BE2C (cell line): ENCODE measurements at regions not wholly inside any gene's neighbourhood (a gene's known extent, or its start where the extent isn't known, plus 50 kb on each side); places are given as distances from the start of the nearest gene placed in this dataset.

Experiments used
- DNase-seq: peaks from one replicate; pipeline ENCODE4 v3.0.0-alpha.2; 2020
- H3K27me3 ChIP-seq: fragments of 250-450 bp; sonication (Bioruptor Pico); 2 replicates; pipeline ENCODE4 v1.5.1; 2020; ENCODE audit warnings: mild to moderate bottlenecking
- H3K36me3 ChIP-seq: fragments of 250-450 bp; sonication (Bioruptor Pico); 2 replicates; pipeline ENCODE4 v1.5.1; 2020; ENCODE audit warnings: mild to moderate bottlenecking
- H3K4me1 ChIP-seq: fragments of 250-450 bp; sonication (Bioruptor Pico); 2 replicates; pipeline ENCODE4 v1.5.1; 2020
- H3K4me3 ChIP-seq: 2 replicates; pipeline ENCODE4 v1.5.1; 2011; ENCODE audit warnings: low read depth, low read length
- H3K9me3 ChIP-seq: fragments of 250-450 bp; sonication (Bioruptor Pico); 2 replicates; pipeline ENCODE4 v1.5.1; 2020
- CTCF ChIP-seq: IDR thresholded peaks from 2 replicates; pipeline ENCODE4 v1.5.1; 2012; ENCODE audit warnings: mild to moderate bottlenecking, low read depth, low read length

- no peaks in the 10 kb centered on the region for H3K4me1 ChIP-seq
- no peak overlapping the region for H3K4me3 ChIP-seq
- no peaks in the 10 kb centered on the region for H3K27me3 ChIP-seq
- no peak for DNase-seq
- H3K36me3 ChIP-seq = no peaks in the 10 kb centered on the region
- TF ChIP-seq CTCF = no peak
- H3K9me3 ChIP-seq = no peaks in the 10 kb centered on the region
These were observed 179.7 kb upstream of the ZNF507 start for GRCh38 chr19:32165750-32166149.

GRCh38 chr19:32166238-32166637 is 179.2 kb upstream of the ZNF507 start:
- Histone ChIP-seq H3K4me3 (no peak overlapping the region), H3K36me3 (no peaks in the 10 kb centered on the region), H3K9me3 (no peaks in the 10 kb centered on the region), H3K27me3 (no peaks in the 10 kb centered on the region), H3K4me1 (no peaks in the 10 kb centered on the region)
- peak; percentile 19 for DNase-seq
- no peak for TF ChIP-seq CTCF

GRCh38 chr19:32168111-32168510 is 177.3 kb upstream of the ZNF507 start:
- no peak for DNase-seq
- H3K9me3 ChIP-seq = no peaks in the 10 kb centered on the region
- H3K4me3 ChIP-seq = no peak overlapping the region
- no peaks in the 10 kb centered on the region for H3K4me1 ChIP-seq
- no peak for TF ChIP-seq CTCF
- H3K27me3 ChIP-seq = no peaks in the 10 kb centered on the region
- no peaks in the 10 kb centered on the region for H3K36me3 ChIP-seq

- H3K27me3 ChIP-seq = no peaks in the 10 kb centered on the region
These were observed 176.8 kb upstream of the ZNF507 start for GRCh38 chr19:32168606-32169005.

GRCh38 chr19:32171719-32172151 is 173.7 kb upstream of the ZNF507 start:
- H3K4me1 ChIP-seq = no peaks in the 10 kb centered on the region
- TF ChIP-seq CTCF = no peak
- H3K4me3 ChIP-seq = no peak overlapping the region
- no peaks in the 10 kb centered on the region for H3K27me3 ChIP-seq
- no peaks in the 10 kb centered on the region for H3K36me3 ChIP-seq
- H3K9me3 ChIP-seq = no peaks in the 10 kb centered on the region
- DNase-seq = no peak

More at GRCh38 chr19:32168606-32169005, 176.8 kb upstream of the ZNF507 start:
- no peak for DNase-seq
- Histone ChIP-seq H3K9me3 (no peaks in the 10 kb centered on the region), H3K36me3 (no peaks in the 10 kb centered on the region), H3K4me3 (no peak overlapping the region), H3K4me1 (no peaks in the 10 kb centered on the region)
- TF ChIP-seq CTCF = no peak

GRCh38 chr19:32172566-32173160 is 172.7 kb upstream of the ZNF507 start:
- no peaks in the 10 kb centered on the region for H3K27me3 ChIP-seq
- no peaks in the 10 kb centered on the region for H3K36me3 ChIP-seq
- H3K4me3 ChIP-seq = no peak overlapping the region
- no peaks in the 10 kb centered on the region for H3K4me1 ChIP-seq
- DNase-seq = no peak
- no peak for TF ChIP-seq CTCF
- no peaks in the 10 kb centered on the region for H3K9me3 ChIP-seq
